Bronchial epithelial cell (primary cell): ENCODE measurements at regions not wholly inside any gene's neighbourhood (a gene's known extent, or its start where the extent isn't known, plus 50 kb on each side); places are given as distances from the start of the nearest gene placed in this dataset.
"Not testable (repeated sequence)": the region's sequence is repeated elsewhere in the genome, so short reads cannot be mapped to it uniquely, and the experiment has no call there.

ENCODE experiments used
- DNase-seq: peaks from one replicate; pipeline ENCODE4 v3.0.0-alpha.2; 2010; ENCODE audit warnings: low read depth
- FAIRE-seq: peaks from 2 replicates; lab custom pipeline; 2011; peaks lifted over from hg19 to GRCh38; lab: Jason Lieb, UNC
- H3K27me3 ChIP-seq: 2 replicates; pipeline ENCODE4 v1.5.1; 2011; ENCODE audit warnings: low read length; ENCODE audit not compliant: control insufficient read depth, insufficient read depth
- H3K36me3 ChIP-seq: 2 replicates; pipeline ENCODE4 v1.5.1; 2011; ENCODE audit warnings: low read length; ENCODE audit not compliant: control insufficient read depth, insufficient read depth
- H3K4me3 ChIP-seq: 2 replicates; pipeline ENCODE4 v1.5.1; 2011; ENCODE audit warnings: mild to moderate bottlenecking, low read depth, low read length, control low read depth
- TF ChIP-seq, protein P1 (sequence below): IDR thresholded peaks from 2 replicates; pipeline ENCODE4 v1.5.1; 2011; ENCODE audit warnings: mild to moderate bottlenecking, moderate library complexity, low read length, control low read depth, inconsistent platforms; ENCODE audit not compliant: insufficient read depth, severe bottlenecking

DNA sequence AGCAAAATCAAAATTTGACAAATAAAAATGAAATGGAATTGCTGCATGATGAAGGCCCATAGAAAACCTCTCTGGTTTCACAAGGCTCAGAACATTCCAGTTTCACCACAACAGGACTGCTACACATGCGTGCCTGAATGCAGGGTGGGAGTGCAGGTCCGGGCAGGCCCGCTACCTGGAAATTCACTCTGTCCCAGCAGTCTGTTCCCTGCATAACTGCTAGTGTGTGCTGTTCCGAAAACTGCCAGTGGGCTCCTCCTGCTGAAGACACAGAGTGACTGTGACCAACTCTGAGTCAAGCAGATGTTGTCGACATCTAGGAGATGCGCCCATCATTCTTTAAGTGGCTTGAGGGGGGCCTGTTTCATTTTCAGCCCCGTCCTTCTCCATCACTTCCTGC, 284.8 kb upstream of the MAF start:
- peak; percentile 89 for DNase-seq
- no peaks in the 10 kb centered on the region for H3K36me3 ChIP-seq
- H3K27me3 ChIP-seq = no peaks in the 10 kb centered on the region
- no peak overlapping the region for H3K4me3 ChIP-seq
- FAIRE-seq = peak; percentile 94
- TF ChIP-seq, protein P1, sequence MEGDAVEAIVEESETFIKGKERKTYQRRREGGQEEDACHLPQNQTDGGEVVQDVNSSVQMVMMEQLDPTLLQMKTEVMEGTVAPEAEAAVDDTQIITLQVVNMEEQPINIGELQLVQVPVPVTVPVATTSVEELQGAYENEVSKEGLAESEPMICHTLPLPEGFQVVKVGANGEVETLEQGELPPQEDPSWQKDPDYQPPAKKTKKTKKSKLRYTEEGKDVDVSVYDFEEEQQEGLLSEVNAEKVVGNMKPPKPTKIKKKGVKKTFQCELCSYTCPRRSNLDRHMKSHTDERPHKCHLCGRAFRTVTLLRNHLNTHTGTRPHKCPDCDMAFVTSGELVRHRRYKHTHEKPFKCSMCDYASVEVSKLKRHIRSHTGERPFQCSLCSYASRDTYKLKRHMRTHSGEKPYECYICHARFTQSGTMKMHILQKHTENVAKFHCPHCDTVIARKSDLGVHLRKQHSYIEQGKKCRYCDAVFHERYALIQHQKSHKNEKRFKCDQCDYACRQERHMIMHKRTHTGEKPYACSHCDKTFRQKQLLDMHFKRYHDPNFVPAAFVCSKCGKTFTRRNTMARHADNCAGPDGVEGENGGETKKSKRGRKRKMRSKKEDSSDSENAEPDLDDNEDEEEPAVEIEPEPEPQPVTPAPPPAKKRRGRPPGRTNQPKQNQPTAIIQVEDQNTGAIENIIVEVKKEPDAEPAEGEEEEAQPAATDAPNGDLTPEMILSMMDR = no peak

DNA sequence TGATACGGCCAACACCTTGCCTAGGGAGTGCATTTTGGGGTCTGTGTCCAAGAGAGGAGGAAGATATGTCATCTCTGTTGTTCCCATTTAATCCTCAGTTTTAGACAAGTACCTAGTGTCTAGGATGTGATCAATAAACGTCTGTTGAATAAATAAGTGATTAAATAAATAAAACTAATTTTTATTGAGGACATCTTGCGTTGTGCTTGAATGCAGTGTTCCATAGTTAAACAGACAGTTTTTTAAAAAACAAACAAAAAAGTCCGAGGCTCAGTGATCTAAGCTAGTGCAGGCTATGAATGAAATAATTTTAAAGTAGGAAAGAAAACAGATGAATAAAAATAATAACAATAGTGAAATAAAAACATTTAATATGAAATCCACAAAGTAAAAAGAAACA, 283.0 kb upstream of the MAF start:
- FAIRE-seq = no peak
- no peaks in the 10 kb centered on the region for H3K36me3 ChIP-seq
- H3K27me3 ChIP-seq = no peaks in the 10 kb centered on the region
- DNase-seq = no peak
- H3K4me3 ChIP-seq = no peak overlapping the region
- TF ChIP-seq, protein P1 = no peak

DNA sequence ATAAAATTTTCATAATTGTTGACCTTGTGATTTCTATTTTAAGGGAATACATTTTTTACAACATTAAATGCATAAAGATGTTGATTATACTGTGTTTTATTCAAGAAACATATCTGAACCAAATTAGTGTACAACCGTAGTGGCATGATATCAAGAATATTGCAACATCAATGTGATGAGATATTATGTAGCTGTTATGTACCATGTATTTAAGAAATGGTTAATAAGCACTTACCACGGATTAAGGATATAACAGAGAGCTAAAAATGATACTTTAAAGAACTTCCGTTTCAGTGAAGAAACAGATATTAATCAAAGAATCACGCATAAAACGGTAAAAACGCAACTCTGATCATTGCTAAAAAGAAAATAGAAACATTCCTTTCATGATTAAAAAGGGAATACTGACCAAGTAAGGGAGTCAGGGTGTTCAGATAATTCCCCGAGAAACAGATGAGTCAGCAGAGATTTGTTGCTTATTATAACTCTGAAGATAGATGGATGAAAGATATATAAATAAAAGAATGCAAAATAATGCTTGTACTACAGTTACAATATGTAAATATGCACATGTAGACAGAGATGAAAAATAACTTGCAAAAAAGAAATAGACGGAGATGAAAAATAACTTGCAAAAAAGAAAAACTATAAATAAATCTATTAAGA, 281.9 kb upstream of the MAF start:
- Histone ChIP-seq H3K4me3 (no peak overlapping the region), H3K27me3 (no peaks in the 10 kb centered on the region), H3K36me3 (no peaks in the 10 kb centered on the region)
- no peak for FAIRE-seq
- TF ChIP-seq, protein P1 = no peak
- DNase-seq = no peak

DNA sequence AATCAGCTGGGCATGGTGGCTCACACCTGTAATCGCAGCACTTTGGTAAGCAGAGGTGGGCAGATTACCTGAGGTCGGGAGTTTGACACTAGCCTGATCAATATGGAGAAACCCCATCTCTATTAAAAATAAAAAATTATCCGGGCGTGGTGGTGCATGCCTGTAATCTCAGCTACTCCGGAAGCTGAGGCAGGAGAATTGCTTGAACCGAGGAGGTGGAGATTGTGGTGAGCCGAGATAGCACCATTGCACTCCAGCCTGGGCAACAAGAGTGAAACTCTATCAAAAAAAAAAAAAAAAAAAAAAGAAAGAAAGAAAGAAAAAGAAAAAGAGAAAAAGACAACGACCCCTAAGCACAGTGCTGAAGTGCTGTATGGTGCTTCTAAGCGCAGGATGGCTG, 280.6 kb upstream of the MAF start:
- H3K27me3 ChIP-seq, H3K4me3 ChIP-seq, DNase-seq, FAIRE-seq, H3K36me3 ChIP-seq: not testable (repeated sequence)

DNA sequence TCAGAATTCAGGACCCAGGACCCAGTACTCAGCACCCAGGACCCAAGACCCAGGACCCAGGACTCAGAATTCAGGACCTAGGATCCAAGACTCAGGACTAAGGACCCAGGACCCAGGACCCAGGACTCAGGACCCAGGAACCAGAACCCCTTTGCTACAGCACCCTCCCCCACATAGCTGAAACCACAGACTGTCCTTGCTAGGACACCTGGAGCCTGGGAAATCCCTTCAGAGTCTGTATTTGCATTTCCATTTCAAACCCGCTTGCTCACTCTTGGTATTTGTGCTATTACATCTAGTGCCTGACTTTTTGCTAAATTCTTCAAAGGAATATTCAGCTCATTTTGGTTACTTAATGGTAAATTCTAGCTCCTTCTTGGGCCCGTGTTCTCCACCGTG, 275.8 kb upstream of the MAF start:
- no peaks in the 10 kb centered on the region for H3K27me3 ChIP-seq
- TF ChIP-seq, protein P1 = no peak
- H3K36me3 ChIP-seq = no peaks in the 10 kb centered on the region
- DNase-seq (no peak), FAIRE-seq (no peak)
- H3K4me3 ChIP-seq = no peak overlapping the region

DNA sequence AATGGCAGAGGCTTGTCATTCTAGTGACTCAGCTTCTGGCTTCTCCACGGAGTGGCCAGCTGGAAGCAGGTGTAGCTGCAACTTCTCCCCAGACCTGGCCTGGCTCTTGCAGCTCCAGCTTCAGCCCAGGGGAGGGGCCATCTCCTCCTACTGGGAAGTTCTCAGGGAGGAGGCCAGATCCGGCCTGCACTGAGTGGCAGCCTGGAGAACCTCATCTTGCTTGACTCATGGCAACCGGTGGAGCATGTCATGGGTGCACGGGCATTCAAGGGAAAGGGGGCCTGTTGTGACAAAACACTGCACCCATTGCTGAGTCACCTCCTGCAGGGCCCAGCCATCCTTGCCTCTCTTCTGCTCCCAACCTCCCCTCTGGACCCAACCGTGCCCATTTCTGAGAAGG, 273.9 kb upstream of the MAF start:
- no peaks in the 10 kb centered on the region for H3K27me3 ChIP-seq
- no peaks in the 10 kb centered on the region for H3K36me3 ChIP-seq
- FAIRE-seq (peak; percentile 79), DNase-seq (peak; percentile 83)
- no peak overlapping the region for H3K4me3 ChIP-seq
- TF ChIP-seq, protein P1 = peak; percentile 1
